DND-41 (cell line): ENCODE measurements at regions not wholly inside any gene's neighbourhood (a gene's known extent, or its start where the extent isn't known, plus 50 kb on each side); places are given as distances from the start of the nearest gene placed in this dataset.
"Not testable (repeated sequence)": the region's sequence is repeated elsewhere in the genome, so short reads cannot be mapped to it uniquely, and the experiment has no call there.

Experiments used
- CTCF ChIP-seq: IDR thresholded peaks from 2 replicates; pipeline ENCODE4 v1.5.1; 2012; ENCODE audit warnings: borderline replicate concordance, low read length, moderate library complexity, mild to moderate bottlenecking; ENCODE audit not compliant: poor library complexity, severe bottlenecking; ENCODE audit errors: extremely low read depth
- EZH2 ChIP-seq: IDR thresholded peaks from 3 replicates; pipeline ENCODE4 v1.6.1; 2012; ENCODE audit warnings: borderline replicate concordance, low read depth, mild to moderate bottlenecking, moderate library complexity, low read length, inconsistent platforms; ENCODE audit not compliant: severe bottlenecking

- not testable (repeated sequence) for TF ChIP-seq CTCF, EZH2
Observed at GRCh38 chr13:24581578-24581977, 69.0 kb upstream of the PARP4 start.
